ENCODE measurements at regions not wholly inside any gene's neighbourhood (a gene's known extent, or its start where the extent isn't known, plus 50 kb on each side); places are given as distances from the start of the nearest gene placed in this dataset.

DNA sequence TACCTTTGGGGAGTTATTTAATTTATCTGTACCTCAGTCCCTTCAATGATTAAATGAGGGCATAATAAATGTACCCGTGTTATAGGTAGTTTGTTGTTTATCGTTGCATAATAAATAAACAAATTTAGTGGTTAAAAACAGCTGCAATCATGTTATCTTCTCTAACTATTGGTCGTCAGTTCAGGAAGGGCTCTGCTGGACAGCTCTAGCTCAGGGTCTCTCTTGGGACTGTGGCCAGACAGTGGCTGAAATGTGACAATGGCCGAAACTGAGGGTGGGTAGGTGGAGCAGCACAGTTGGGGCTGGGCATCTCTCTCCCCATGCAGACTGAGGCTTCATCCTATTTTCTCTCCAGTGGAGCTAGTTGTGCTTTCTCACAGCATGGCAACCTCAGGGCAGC, 632.1 kb upstream of the HS6ST1 start:
- H3K36me3 Mint-ChIP-seq = peaks cover 33% of the 10 kb centered on the region
- H3K27me3 Mint-ChIP-seq (ENCODE audit: low read depth) = no peaks in the 10 kb centered on the region; the same call in 1 of the 2 replicates
- H3K4me3 Mint-ChIP-seq = no peak overlapping the region
- ATAC-seq (no peak), DNase-seq (ENCODE audit: low spot score) (no peak)
- ChIA-PET CTCF (no interaction called here), POLR2A (no interaction called here)
- H3K4me1 Mint-ChIP-seq = no peaks in the 10 kb centered on the region
- TF ChIP-seq, protein P1, sequence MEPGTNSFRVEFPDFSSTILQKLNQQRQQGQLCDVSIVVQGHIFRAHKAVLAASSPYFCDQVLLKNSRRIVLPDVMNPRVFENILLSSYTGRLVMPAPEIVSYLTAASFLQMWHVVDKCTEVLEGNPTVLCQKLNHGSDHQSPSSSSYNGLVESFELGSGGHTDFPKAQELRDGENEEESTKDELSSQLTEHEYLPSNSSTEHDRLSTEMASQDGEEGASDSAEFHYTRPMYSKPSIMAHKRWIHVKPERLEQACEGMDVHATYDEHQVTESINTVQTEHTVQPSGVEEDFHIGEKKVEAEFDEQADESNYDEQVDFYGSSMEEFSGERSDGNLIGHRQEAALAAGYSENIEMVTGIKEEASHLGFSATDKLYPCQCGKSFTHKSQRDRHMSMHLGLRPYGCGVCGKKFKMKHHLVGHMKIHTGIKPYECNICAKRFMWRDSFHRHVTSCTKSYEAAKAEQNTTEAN (CRISPR knock-in tag; IDR thresholded peaks at IDR 0.05) = no peak
- TF ChIP-seq, protein P2, sequence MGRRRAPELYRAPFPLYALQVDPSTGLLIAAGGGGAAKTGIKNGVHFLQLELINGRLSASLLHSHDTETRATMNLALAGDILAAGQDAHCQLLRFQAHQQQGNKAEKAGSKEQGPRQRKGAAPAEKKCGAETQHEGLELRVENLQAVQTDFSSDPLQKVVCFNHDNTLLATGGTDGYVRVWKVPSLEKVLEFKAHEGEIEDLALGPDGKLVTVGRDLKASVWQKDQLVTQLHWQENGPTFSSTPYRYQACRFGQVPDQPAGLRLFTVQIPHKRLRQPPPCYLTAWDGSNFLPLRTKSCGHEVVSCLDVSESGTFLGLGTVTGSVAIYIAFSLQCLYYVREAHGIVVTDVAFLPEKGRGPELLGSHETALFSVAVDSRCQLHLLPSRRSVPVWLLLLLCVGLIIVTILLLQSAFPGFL (CRISPR knock-in tag; IDR thresholded peaks at IDR 0.05; ENCODE audit: borderline replicate concordance) = no peak
- TF ChIP-seq SP1 (CRISPR knock-in tag; conservative IDR thresholded peaks at IDR 0.05) = no peak
- TF ChIP-seq, protein P3, sequence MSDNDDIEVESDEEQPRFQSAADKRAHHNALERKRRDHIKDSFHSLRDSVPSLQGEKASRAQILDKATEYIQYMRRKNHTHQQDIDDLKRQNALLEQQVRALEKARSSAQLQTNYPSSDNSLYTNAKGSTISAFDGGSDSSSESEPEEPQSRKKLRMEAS (CRISPR knock-in tag; IDR thresholded peaks at IDR 0.05) = no peak
- TF ChIP-seq OVOL2 (CRISPR knock-in tag; IDR thresholded peaks at IDR 0.05; ENCODE audit: borderline replicate concordance) = no peak
- H3K9me3 Mint-ChIP-seq = peaks cover 66% of the 10 kb centered on the region
- H3K27ac Mint-ChIP-seq = no peak overlapping the region

DNA sequence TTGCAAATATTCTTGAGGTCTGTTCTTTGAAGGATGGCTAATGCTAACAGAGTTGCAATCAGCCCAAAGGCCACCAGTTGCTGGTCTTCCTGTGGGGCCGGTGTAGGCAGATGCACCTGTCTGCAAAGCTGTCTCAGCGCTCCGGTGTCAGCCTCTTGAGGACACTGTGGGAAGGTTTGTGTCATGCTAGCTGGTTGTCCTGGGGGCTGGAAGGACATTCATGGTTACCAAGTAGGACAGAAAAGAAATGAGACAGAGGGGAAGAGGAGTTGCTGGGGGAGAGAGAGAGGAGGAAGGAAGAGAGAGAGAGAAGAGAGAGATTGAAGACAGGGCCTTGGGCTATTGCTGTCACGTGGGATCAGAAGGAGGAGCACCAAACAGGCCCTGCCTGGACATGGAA, 639.6 kb upstream of the HS6ST1 start:
- ATAC-seq = no peak
- no peak for DNase-seq (ENCODE audit: low spot score)
- peaks cover 44% of the 10 kb centered on the region for H3K9me3 Mint-ChIP-seq
- TF ChIP-seq SMAD4 (CRISPR knock-in tag; IDR thresholded peaks at IDR 0.05) = no peak
- no peak for TF ChIP-seq SOX15 (CRISPR knock-in tag; IDR thresholded peaks at IDR 0.05)
- TF ChIP-seq RELA (CRISPR knock-in tag; IDR thresholded peaks at IDR 0.05; ENCODE audit: borderline replicate concordance) = no peak
- TF ChIP-seq, protein P4, sequence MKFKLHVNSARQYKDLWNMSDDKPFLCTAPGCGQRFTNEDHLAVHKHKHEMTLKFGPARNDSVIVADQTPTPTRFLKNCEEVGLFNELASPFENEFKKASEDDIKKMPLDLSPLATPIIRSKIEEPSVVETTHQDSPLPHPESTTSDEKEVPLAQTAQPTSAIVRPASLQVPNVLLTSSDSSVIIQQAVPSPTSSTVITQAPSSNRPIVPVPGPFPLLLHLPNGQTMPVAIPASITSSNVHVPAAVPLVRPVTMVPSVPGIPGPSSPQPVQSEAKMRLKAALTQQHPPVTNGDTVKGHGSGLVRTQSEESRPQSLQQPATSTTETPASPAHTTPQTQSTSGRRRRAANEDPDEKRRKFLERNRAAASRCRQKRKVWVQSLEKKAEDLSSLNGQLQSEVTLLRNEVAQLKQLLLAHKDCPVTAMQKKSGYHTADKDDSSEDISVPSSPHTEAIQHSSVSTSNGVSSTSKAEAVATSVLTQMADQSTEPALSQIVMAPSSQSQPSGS (CRISPR knock-in tag; IDR thresholded peaks at IDR 0.05; ENCODE audit: borderline replicate concordance, low read depth) = no peak
- TF ChIP-seq, protein P5, sequence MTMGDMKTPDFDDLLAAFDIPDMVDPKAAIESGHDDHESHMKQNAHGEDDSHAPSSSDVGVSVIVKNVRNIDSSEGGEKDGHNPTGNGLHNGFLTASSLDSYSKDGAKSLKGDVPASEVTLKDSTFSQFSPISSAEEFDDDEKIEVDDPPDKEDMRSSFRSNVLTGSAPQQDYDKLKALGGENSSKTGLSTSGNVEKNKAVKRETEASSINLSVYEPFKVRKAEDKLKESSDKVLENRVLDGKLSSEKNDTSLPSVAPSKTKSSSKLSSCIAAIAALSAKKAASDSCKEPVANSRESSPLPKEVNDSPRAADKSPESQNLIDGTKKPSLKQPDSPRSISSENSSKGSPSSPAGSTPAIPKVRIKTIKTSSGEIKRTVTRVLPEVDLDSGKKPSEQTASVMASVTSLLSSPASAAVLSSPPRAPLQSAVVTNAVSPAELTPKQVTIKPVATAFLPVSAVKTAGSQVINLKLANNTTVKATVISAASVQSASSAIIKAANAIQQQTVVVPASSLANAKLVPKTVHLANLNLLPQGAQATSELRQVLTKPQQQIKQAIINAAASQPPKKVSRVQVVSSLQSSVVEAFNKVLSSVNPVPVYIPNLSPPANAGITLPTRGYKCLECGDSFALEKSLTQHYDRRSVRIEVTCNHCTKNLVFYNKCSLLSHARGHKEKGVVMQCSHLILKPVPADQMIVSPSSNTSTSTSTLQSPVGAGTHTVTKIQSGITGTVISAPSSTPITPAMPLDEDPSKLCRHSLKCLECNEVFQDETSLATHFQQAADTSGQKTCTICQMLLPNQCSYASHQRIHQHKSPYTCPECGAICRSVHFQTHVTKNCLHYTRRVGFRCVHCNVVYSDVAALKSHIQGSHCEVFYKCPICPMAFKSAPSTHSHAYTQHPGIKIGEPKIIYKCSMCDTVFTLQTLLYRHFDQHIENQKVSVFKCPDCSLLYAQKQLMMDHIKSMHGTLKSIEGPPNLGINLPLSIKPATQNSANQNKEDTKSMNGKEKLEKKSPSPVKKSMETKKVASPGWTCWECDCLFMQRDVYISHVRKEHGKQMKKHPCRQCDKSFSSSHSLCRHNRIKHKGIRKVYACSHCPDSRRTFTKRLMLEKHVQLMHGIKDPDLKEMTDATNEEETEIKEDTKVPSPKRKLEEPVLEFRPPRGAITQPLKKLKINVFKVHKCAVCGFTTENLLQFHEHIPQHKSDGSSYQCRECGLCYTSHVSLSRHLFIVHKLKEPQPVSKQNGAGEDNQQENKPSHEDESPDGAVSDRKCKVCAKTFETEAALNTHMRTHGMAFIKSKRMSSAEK (CRISPR knock-in tag; IDR thresholded peaks at IDR 0.05; ENCODE audit: borderline replicate concordance) = no peak
- H3K4me3 Mint-ChIP-seq = no peak overlapping the region
- ChIA-PET CTCF (no interaction called here), POLR2A (interaction anchor here (0.6 kb wide), 1 partner anchor 20 kb away, joined by 3 read pairs; no protein-coding TSS in a partner anchor)
- no peak overlapping the region for H3K27ac Mint-ChIP-seq
- no peaks in the 10 kb centered on the region for H3K4me1 Mint-ChIP-seq
- H3K36me3 Mint-ChIP-seq = peaks cover 5% of the 10 kb centered on the region
- 0 out of 2 replicates have a peak, but pooled peaks cover 3% of the 10 kb centered on the region for H3K27me3 Mint-ChIP-seq (ENCODE audit: low read depth)

DNA sequence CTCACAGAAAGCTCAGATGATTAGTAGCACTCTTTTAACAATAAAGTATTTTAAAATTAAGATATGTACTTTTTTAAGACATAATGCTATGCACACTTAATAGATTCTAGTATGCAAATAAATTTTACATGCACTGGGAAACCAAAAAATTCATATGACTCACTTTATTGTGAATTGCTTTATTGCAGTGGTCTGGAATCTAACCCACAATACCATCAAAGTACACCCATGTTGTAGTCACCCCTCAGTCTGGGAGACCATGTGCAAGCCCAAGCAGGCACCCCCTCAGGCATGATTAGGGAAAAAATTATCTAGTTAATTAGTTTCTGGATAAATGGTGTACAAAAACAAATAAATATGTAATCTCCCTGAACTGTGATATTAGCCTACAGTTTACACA, 649.0 kb upstream of the HS6ST1 start:
- H3K4me1 Mint-ChIP-seq = no peaks in the 10 kb centered on the region
- H3K9me3 Mint-ChIP-seq = peaks cover 21% of the 10 kb centered on the region
- peaks cover 5% of the 10 kb centered on the region; the same call in 1 of the 2 replicates for H3K27me3 Mint-ChIP-seq (ENCODE audit: low read depth)
- no peak for DNase-seq (ENCODE audit: low spot score)
- H3K27ac Mint-ChIP-seq = no peak overlapping the region
- no peak for ATAC-seq
- POLR2A ChIA-PET = no interaction called here
- H3K4me3 Mint-ChIP-seq = no peak overlapping the region
- CTCF ChIA-PET = no interaction called here
- peaks cover 6% of the 10 kb centered on the region for H3K36me3 Mint-ChIP-seq
- TF ChIP-seq, protein P6, sequence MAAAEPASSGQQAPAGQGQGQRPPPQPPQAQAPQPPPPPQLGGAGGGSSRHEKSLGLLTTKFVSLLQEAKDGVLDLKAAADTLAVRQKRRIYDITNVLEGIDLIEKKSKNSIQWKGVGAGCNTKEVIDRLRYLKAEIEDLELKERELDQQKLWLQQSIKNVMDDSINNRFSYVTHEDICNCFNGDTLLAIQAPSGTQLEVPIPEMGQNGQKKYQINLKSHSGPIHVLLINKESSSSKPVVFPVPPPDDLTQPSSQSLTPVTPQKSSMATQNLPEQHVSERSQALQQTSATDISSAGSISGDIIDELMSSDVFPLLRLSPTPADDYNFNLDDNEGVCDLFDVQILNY (CRISPR knock-in tag; IDR thresholded peaks at IDR 0.05) = no peak
- TF ChIP-seq NFATC4 (CRISPR knock-in tag; IDR thresholded peaks at IDR 0.05) = no peak
- TF ChIP-seq FOXJ3 (CRISPR knock-in tag; IDR thresholded peaks at IDR 0.05; ENCODE audit: borderline replicate concordance) = no peak
- TF ChIP-seq KAT7 (CRISPR knock-in tag; IDR thresholded peaks at IDR 0.05; ENCODE audit: borderline replicate concordance) = no peak
- TF ChIP-seq, protein P7, sequence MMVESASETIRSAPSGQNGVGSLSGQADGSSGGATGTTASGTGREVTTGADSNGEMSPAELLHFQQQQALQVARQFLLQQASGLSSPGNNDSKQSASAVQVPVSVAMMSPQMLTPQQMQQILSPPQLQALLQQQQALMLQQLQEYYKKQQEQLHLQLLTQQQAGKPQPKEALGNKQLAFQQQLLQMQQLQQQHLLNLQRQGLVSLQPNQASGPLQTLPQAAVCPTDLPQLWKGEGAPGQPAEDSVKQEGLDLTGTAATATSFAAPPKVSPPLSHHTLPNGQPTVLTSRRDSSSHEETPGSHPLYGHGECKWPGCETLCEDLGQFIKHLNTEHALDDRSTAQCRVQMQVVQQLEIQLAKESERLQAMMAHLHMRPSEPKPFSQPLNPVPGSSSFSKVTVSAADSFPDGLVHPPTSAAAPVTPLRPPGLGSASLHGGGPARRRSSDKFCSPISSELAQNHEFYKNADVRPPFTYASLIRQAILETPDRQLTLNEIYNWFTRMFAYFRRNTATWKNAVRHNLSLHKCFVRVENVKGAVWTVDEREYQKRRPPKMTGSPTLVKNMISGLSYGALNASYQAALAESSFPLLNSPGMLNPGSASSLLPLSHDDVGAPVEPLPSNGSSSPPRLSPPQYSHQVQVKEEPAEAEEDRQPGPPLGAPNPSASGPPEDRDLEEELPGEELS (CRISPR knock-in tag; IDR thresholded peaks at IDR 0.05) = no peak
- TF ChIP-seq ZBTB21 (CRISPR knock-in tag; IDR thresholded peaks at IDR 0.05; ENCODE audit: borderline replicate concordance) = no peak
- TF ChIP-seq, protein P8, sequence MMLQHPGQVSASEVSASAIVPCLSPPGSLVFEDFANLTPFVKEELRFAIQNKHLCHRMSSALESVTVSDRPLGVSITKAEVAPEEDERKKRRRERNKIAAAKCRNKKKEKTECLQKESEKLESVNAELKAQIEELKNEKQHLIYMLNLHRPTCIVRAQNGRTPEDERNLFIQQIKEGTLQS (CRISPR knock-in tag; conservative IDR thresholded peaks at IDR 0.05) = no peak
- TF ChIP-seq GTF2I (CRISPR knock-in tag; conservative IDR thresholded peaks at IDR 0.05) = no peak
- TF ChIP-seq RORB (CRISPR knock-in tag; IDR thresholded peaks at IDR 0.05) = no peak
